Activated T-helper 1 cell treated with anti-CD3 and anti-CD28 coated beads, Interleukin-12 subunit alpha, Interleukin-12 subunit beta, Interleukin-2, Interleukin-4 antibody, amounts not matched to agents 30 ng/mL and 10 ng/mL and 1 ng/mL, durations not matched to agents 14 hours and 24 hours and 36 hours (primary cell): ENCODE measurements at regions not wholly inside any gene's neighbourhood (a gene's known extent, or its start where the extent isn't known, plus 50 kb on each side); places are given as distances from the start of the nearest gene placed in this dataset.
"Not testable (repeated sequence)": the region's sequence is repeated elsewhere in the genome, so short reads cannot be mapped to it uniquely, and the experiment has no call there.

Experiments used
- DNase-seq: peaks from one replicate; pipeline ENCODE4 v3.0.0; 2021; ENCODE audit warnings: low spot score
- H3K27ac Mint-ChIP-seq: one replicate; pipeline ENCODE4 v1.8.0; 2021; ENCODE audit warnings: mild to moderate bottlenecking, mixed read lengths
- H3K27me3 Mint-ChIP-seq: one replicate; pipeline ENCODE4 v1.8.0; 2022; ENCODE audit warnings: mild to moderate bottlenecking, moderate library complexity, mixed read lengths; ENCODE audit not compliant: insufficient read depth
- H3K36me3 Mint-ChIP-seq: one replicate; pipeline ENCODE4 v1.8.0; 2021; ENCODE audit warnings: low read depth, mixed read lengths
- H3K4me1 Mint-ChIP-seq: one replicate; pipeline ENCODE4 v1.8.0; 2021; ENCODE audit warnings: low read depth, mixed read lengths
- H3K4me3 Mint-ChIP-seq: one replicate; pipeline ENCODE4 v1.8.0; 2021; ENCODE audit warnings: mild to moderate bottlenecking, moderate library complexity, mixed read lengths
- H3K9me3 Mint-ChIP-seq: one replicate; pipeline ENCODE4 v1.8.0; 2021; ENCODE audit warnings: mixed read lengths
- intact Hi-C: fragments of 100-400 bp; cut with micrococcal nuclease; formaldehyde crosslinking; loops from one replicate; pipeline ENCODE4 v1.15.1; 2024

DNA sequence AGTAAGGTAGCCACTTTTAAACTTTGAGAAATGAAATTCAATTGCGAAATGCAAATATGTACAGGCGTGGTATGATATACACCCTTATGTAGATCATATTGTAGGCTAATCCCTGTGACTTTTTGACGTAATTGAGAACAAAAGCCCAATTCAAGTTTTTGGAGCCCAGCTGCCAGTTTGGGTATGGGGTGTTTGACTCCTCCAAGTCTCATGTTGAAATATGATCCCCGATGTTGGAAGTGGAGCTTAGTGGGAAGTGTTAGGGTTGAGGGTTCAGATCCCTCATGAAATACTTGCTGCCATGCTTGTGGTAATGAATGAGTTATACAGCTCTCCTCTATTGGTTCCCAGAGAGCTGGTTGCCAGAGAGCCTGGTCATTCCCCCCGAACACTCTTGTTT lies 1666.8 kb downstream of the SUCLG1 start:
- no peak overlapping the region for H3K27ac Mint-ChIP-seq
- no peaks in the 10 kb centered on the region for H3K36me3 Mint-ChIP-seq
- DNase-seq = no peak
- H3K4me3 Mint-ChIP-seq = no peak overlapping the region
- no peaks in the 10 kb centered on the region for H3K9me3 Mint-ChIP-seq
- intact Hi-C loops = no loop called here
- H3K4me1 Mint-ChIP-seq = no peaks in the 10 kb centered on the region
- H3K27me3 Mint-ChIP-seq = no peaks in the 10 kb centered on the region

- H3K27ac Mint-ChIP-seq = no peak overlapping the region
- no peaks in the 10 kb centered on the region for H3K9me3 Mint-ChIP-seq
- H3K4me1 Mint-ChIP-seq = no peaks in the 10 kb centered on the region
- no peak overlapping the region for H3K4me3 Mint-ChIP-seq
- DNase-seq = no peak
- H3K27me3 Mint-ChIP-seq = no peaks in the 10 kb centered on the region
- intact Hi-C loops = no loop called here
- H3K36me3 Mint-ChIP-seq = no peaks in the 10 kb centered on the region
Observed at GRCh38 chr2:82790206-82791021, 1668.7 kb downstream of the SUCLG1 start.

DNA sequence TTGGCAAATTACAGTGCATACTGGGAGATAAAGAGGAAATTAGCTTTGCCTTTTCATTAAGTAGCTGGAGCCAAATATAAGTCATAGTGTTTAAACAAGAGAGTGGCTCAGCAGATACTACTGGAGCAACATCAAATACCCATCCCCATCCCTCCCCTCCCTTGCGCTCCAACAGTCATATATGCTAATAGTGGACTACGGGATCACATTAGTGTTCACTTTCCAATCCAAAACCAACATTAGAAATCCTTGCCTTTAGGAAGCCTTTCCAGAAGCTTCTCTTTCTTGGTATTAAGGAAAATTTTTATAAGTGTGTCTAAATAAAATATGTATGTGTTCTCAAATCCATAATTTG lies 1669.3 kb downstream of the SUCLG1 start:
- intact Hi-C loops = no loop called here
- Mint-ChIP-seq H3K9me3 (no peaks in the 10 kb centered on the region), H3K27me3 (no peaks in the 10 kb centered on the region), H3K4me3 (no peak overlapping the region), H3K27ac (no peak overlapping the region), H3K36me3 (no peaks in the 10 kb centered on the region), H3K4me1 (no peaks in the 10 kb centered on the region)
- no peak for DNase-seq

GRCh38 chr2:82781176-82781915 lies 1677.7 kb downstream of the SUCLG1 start:
- no peak for DNase-seq
- H3K27ac Mint-ChIP-seq = no peak overlapping the region
- H3K27me3 Mint-ChIP-seq = no peaks in the 10 kb centered on the region

GRCh38 chr2:82780050-82780449 lies 1679.0 kb downstream of the SUCLG1 start:
- no peaks in the 10 kb centered on the region for H3K27me3 Mint-ChIP-seq
- no peaks in the 10 kb centered on the region for H3K4me1 Mint-ChIP-seq
- no peak overlapping the region for H3K27ac Mint-ChIP-seq
- DNase-seq = no peak
- no peaks in the 10 kb centered on the region for H3K9me3 Mint-ChIP-seq
- no peak overlapping the region for H3K4me3 Mint-ChIP-seq
- intact Hi-C loops = no loop called here
- H3K36me3 Mint-ChIP-seq = no peaks in the 10 kb centered on the region

More at GRCh38 chr2:82781176-82781915, 1677.7 kb downstream of the SUCLG1 start:
- Mint-ChIP-seq H3K4me1 (no peaks in the 10 kb centered on the region), H3K36me3 (no peaks in the 10 kb centered on the region), H3K4me3 (no peak overlapping the region), H3K9me3 (no peaks in the 10 kb centered on the region)
- intact Hi-C loops = no loop called here

DNA sequence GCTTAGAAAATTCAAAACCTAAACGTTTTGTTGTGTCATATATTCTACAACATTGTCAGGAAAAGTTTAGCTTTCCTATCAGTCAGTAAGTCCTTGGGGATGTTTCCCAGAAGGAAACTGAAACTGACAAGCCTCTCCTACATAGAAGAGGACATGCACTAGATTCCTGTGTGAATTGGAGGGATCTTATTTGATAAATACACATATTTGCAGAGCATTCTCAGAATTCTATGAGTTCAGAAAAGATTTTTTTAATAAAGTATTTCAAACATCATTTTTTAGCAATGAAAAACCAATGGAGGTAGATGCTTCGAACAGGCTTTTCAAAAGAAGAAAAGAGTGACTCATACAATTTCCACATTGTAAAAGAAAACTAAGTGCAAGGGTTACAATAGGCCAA lies 1706.7 kb downstream of the SUCLG1 start:
- H3K9me3 Mint-ChIP-seq = peaks cover 25% of the 10 kb centered on the region
- DNase-seq = no peak
- H3K4me1 Mint-ChIP-seq = no peaks in the 10 kb centered on the region
- no peak overlapping the region for H3K4me3 Mint-ChIP-seq
- H3K27me3 Mint-ChIP-seq = no peaks in the 10 kb centered on the region
- intact Hi-C loops = no loop called here
- H3K36me3 Mint-ChIP-seq = no peaks in the 10 kb centered on the region
- H3K27ac Mint-ChIP-seq = no peak overlapping the region

GRCh38 chr2:82748653-82749052 lies 1710.4 kb downstream of the SUCLG1 start:
- Mint-ChIP-seq H3K36me3 (no peaks in the 10 kb centered on the region), H3K9me3 (peaks cover 22% of the 10 kb centered on the region), H3K4me1 (no peaks in the 10 kb centered on the region), H3K4me3 (no peak overlapping the region), H3K27ac (no peak overlapping the region), H3K27me3 (no peaks in the 10 kb centered on the region)
- no peak for DNase-seq
- intact Hi-C loops = no loop called here

GRCh38 chr2:82740527-82740926 lies 1718.6 kb downstream of the SUCLG1 start:
- Mint-ChIP-seq H3K9me3 (peaks cover 10% of the 10 kb centered on the region), H3K4me1 (no peaks in the 10 kb centered on the region), H3K36me3 (no peaks in the 10 kb centered on the region), H3K4me3 (no peak overlapping the region), H3K27ac (no peak overlapping the region), H3K27me3 (no peaks in the 10 kb centered on the region)
- intact Hi-C loops = no loop called here
- DNase-seq = no peak

GRCh38 chr2:82737965-82738364 lies 1721.1 kb downstream of the SUCLG1 start:
- H3K27me3 Mint-ChIP-seq, DNase-seq, intact Hi-C loops, H3K27ac Mint-ChIP-seq, H3K36me3 Mint-ChIP-seq, H3K4me3 Mint-ChIP-seq, H3K9me3 Mint-ChIP-seq, H3K4me1 Mint-ChIP-seq: not testable (repeated sequence)

DNA sequence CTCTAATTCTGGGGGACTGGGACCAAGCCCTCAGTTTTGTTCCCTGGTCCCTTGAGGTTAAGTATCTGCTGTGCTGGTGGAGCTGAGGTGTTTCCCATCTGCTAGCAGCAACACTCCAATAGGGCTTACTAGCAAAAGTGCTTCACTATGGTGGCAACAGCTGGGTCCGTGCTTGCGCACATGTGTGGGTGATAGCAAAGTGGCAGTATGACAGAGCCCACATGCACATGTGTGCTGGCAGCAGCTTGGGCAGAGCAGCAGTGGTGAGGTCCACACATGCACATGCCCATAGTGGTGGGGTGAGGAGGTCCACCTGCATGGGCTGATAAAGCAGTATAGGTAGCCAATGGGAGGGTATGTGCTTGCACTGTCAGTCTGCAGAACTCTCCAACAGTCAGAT lies 1723.7 kb downstream of the SUCLG1 start:
- H3K4me1 Mint-ChIP-seq = no peaks in the 10 kb centered on the region
- no peaks in the 10 kb centered on the region for H3K27me3 Mint-ChIP-seq
- no peak for DNase-seq
- no peak overlapping the region for H3K27ac Mint-ChIP-seq
- intact Hi-C loops = no loop called here
- H3K36me3 Mint-ChIP-seq = no peaks in the 10 kb centered on the region
- peaks cover 6% of the 10 kb centered on the region for H3K9me3 Mint-ChIP-seq
- H3K4me3 Mint-ChIP-seq = no peak overlapping the region

DNA sequence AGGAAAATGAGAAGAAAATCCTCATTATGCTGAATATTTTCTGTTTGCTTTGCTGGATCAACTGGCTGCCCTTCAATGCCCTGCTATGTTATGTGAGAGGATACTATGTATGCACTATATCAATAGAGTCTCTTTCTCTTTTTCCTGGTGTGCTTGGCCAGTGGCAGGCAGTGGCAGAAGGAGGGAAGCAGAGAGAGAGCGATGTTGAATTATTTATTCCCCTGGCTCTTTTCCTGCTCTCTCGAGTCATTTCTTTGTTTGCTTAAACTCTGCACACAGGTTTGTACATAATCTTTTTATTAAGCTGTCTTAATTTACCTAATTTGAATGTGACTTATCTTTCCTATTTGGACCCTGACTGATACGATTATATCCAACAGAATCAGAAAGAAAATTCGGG lies 1727.3 kb downstream of the SUCLG1 start:
- no peak overlapping the region for H3K27ac Mint-ChIP-seq
- DNase-seq = no peak
- peaks cover 19% of the 10 kb centered on the region for H3K9me3 Mint-ChIP-seq
- H3K27me3 Mint-ChIP-seq = no peaks in the 10 kb centered on the region
- no peaks in the 10 kb centered on the region for H3K36me3 Mint-ChIP-seq
- H3K4me3 Mint-ChIP-seq = no peak overlapping the region
- H3K4me1 Mint-ChIP-seq = no peaks in the 10 kb centered on the region
- intact Hi-C loops = no loop called here

DNA sequence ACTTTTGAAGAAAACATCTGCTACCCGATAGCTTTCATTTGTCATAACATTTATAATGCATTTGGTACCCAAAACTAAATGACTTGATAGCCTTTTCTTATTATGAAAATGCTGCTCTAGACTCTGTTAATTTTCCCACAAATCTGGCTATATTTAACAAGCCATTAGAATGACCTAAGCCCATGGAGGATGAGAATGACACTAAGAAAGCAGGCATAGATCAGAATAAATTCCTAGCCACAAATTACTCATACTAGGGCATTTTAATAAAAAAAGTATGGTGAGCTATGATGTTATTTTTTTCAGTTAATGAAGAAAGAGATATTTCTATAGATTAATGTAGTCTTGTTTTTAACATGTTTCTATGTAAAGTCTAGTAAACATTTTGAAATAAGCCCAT lies 1728.3 kb downstream of the SUCLG1 start:
- peaks cover 13% of the 10 kb centered on the region for H3K9me3 Mint-ChIP-seq
- no peaks in the 10 kb centered on the region for H3K36me3 Mint-ChIP-seq
- no peak for DNase-seq
- no peak overlapping the region for H3K27ac Mint-ChIP-seq
- H3K4me1 Mint-ChIP-seq = no peaks in the 10 kb centered on the region
- no peaks in the 10 kb centered on the region for H3K27me3 Mint-ChIP-seq
- H3K4me3 Mint-ChIP-seq = no peak overlapping the region
- intact Hi-C loops = no loop called here

GRCh38 chr2:82728090-82728489 lies 1731.0 kb downstream of the SUCLG1 start:
- no peaks in the 10 kb centered on the region for H3K36me3 Mint-ChIP-seq
- H3K4me1 Mint-ChIP-seq = no peaks in the 10 kb centered on the region
- H3K27ac Mint-ChIP-seq = no peak overlapping the region
- peaks cover 13% of the 10 kb centered on the region for H3K9me3 Mint-ChIP-seq
- H3K27me3 Mint-ChIP-seq = no peaks in the 10 kb centered on the region
- no peak overlapping the region for H3K4me3 Mint-ChIP-seq
- no peak for DNase-seq
- intact Hi-C loops = no loop called here
